H1 (cell line): ENCODE measurements at regions not wholly inside any gene's neighbourhood (a gene's known extent, or its start where the extent isn't known, plus 50 kb on each side); places are given as distances from the start of the nearest gene placed in this dataset.

ENCODE experiments used
- CTCF ChIA-PET: fragments of 300-600 bp; sonication (Branson Sonifier 250); formaldehyde crosslinking; loops from one replicate; lab custom pipeline; 2021; ENCODE audit not compliant: partially characterized antibody; lab: Charles Lee
- POLR2A ChIA-PET: fragments of 300-600 bp; sonication (Branson Sonifier 250); formaldehyde crosslinking; loops from one replicate; lab custom pipeline; 2021; ENCODE audit warnings: inconsistent platforms; ENCODE audit not compliant: partially characterized antibody; lab: Charles Lee
- DNase-seq, 2 experiments: peaks; one replicate each; pipeline versions ENCODE4 v3.0.0 to v3.0.0-alpha.2; 2010 to 2022; ENCODE audit warnings: low spot score in 2 of 2, low read depth in 1 of 2, mixed read lengths in 1 of 2
- FAIRE-seq: peaks from 2 replicates; lab custom pipeline; 2011; peaks lifted over from hg19 to GRCh38; lab: Jason Lieb, UNC
- H2AFZ ChIP-seq: 2 replicates; pipeline ENCODE4 v1.8.1; 2012; ENCODE audit warnings: low read length, inconsistent platforms
- H2AK5ac ChIP-seq: 2 replicates; pipeline ENCODE4 v1.6.1; 2013; ENCODE audit warnings: low read depth, low read length
- H2BK120ac ChIP-seq: replicated peaks from 2 replicates; pipeline ENCODE3; 2013; ENCODE audit warnings: low read depth, low read length, inconsistent platforms
- H2BK12ac ChIP-seq: 2 replicates; pipeline ENCODE4 v1.6.1; 2013; ENCODE audit warnings: low read depth, low read length
- H2BK15ac ChIP-seq: 2 replicates; pipeline ENCODE4 v1.6.1; 2013; ENCODE audit warnings: low read length
- H2BK20ac ChIP-seq: 2 replicates; pipeline ENCODE4 v1.6.1; 2013; ENCODE audit warnings: low read length
- H2BK5ac ChIP-seq: 2 replicates; pipeline ENCODE4 v1.6.1; 2013; ENCODE audit warnings: low read depth, low read length
- H3K14ac ChIP-seq: 2 replicates; pipeline ENCODE4 v1.6.1; 2013; ENCODE audit warnings: inconsistent platforms; ENCODE audit not compliant: insufficient read length
- H3K18ac ChIP-seq: 2 replicates; pipeline ENCODE4 v1.6.1; 2013; ENCODE audit warnings: low read length; ENCODE audit errors: extremely low read depth
- H3K23ac ChIP-seq: 2 replicates; pipeline ENCODE4 v1.6.1; 2013; ENCODE audit warnings: inconsistent platforms; ENCODE audit not compliant: insufficient read length
- H3K23me2 ChIP-seq: 2 replicates; pipeline ENCODE4 v1.6.1; 2013; ENCODE audit warnings: low read depth, low read length
- H3K27ac ChIP-seq: 2 replicates; pipeline ENCODE4 v1.6.1; 2011; ENCODE audit warnings: low read depth, low read length, inconsistent platforms
- H3K27me3 ChIP-seq, 4 experiments: replicated peaks in 1 of 4; 1 replicate in 1 of 4; 2 replicates in 3 of 4; pipeline versions ENCODE4 v1.6.1 to v1.8.1; 2011 to 2013; ENCODE audit warnings: low read length in 3 of 4, mild to moderate bottlenecking in 3 of 4, inconsistent platforms in 2 of 4, mixed read lengths in 2 of 4, moderate library complexity in 1 of 4; ENCODE audit not compliant: control insufficient read depth in 3 of 4, insufficient read depth in 3 of 4; ENCODE audit errors: extremely low read depth in 1 of 4
- H3K36me3 ChIP-seq, 4 experiments: 2 replicates each; pipeline versions ENCODE4 v1.6.1 to v1.8.1; 2011 to 2013; ENCODE audit warnings: mild to moderate bottlenecking in 4 of 4, low read length in 3 of 4, moderate library complexity in 2 of 4, control low read depth in 1 of 4, inconsistent platforms in 1 of 4; ENCODE audit not compliant: insufficient read depth in 4 of 4, control insufficient read depth in 2 of 4
- H3K4ac ChIP-seq: replicated peaks from 2 replicates; pipeline ENCODE3; 2013; ENCODE audit warnings: low read length, low read depth, mixed read lengths, inconsistent platforms; ENCODE audit not compliant: insufficient read length
- H3K4me1 ChIP-seq, 4 experiments: replicated peaks in 1 of 4; 1 replicate in 1 of 4; 2 replicates in 3 of 4; pipeline versions ENCODE4 v1.6.1 to v1.8.1; 2011 to 2013; ENCODE audit warnings: low read length in 3 of 4, inconsistent platforms in 2 of 4, mixed read lengths in 1 of 4; ENCODE audit not compliant: insufficient read depth in 4 of 4, control insufficient read depth in 3 of 4
- H3K4me2 ChIP-seq, 2 experiments: 2 replicates each; pipeline versions ENCODE4 v1.6.1 to v1.8.1; 2011 to 2013; ENCODE audit warnings: low read depth in 2 of 2, low read length in 2 of 2, control low read depth in 1 of 2, inconsistent platforms in 1 of 2, mild to moderate bottlenecking in 1 of 2; ENCODE audit not compliant: insufficient read depth in 1 of 2
- H3K4me3 ChIP-seq, 4 experiments: fragments of 200-600, 300-600 bp in 1 of 4; sonication (generic), shearing (Covaris generic), sonication (Bioruptor Twin) in 1 of 4; 2 replicates each; pipeline versions ENCODE4 v1.5.1 to v1.8.1; 2011 to 2016; ENCODE audit warnings: low read length in 4 of 4, low read depth in 3 of 4, control low read depth in 2 of 4, inconsistent platforms in 2 of 4, mild to moderate bottlenecking in 2 of 4, mixed read lengths in 1 of 4, moderate library complexity in 1 of 4; ENCODE audit not compliant: insufficient read depth in 2 of 4; ENCODE audit errors: extremely low read depth in 1 of 4
- H3K56ac ChIP-seq: replicated peaks from 2 replicates; pipeline ENCODE3; 2013; ENCODE audit warnings: low read depth, mild to moderate bottlenecking, mixed read lengths, low read length, inconsistent platforms; ENCODE audit not compliant: insufficient read length
- H3K79me1 ChIP-seq: 2 replicates; pipeline ENCODE4 v1.6.1; 2013; ENCODE audit warnings: low read depth, low read length, control low read depth
- H3K79me2 ChIP-seq, 2 experiments: 2 replicates each; pipeline versions ENCODE4 v1.6.1 to v1.8.1; 2012 to 2013; ENCODE audit warnings: low read length in 2 of 2, mild to moderate bottlenecking in 2 of 2, inconsistent platforms in 1 of 2; ENCODE audit not compliant: insufficient read depth in 2 of 2, control insufficient read depth in 1 of 2
- H3K9ac ChIP-seq, 4 experiments: replicated peaks in 1 of 4; 1 replicate in 1 of 4; 2 replicates in 3 of 4; pipeline versions ENCODE4 v1.6.1 to v1.8.1; 2011 to 2013; ENCODE audit warnings: low read depth in 3 of 4, low read length in 3 of 4, control low read depth in 2 of 4, mild to moderate bottlenecking in 2 of 4, moderate library complexity in 2 of 4, inconsistent platforms in 1 of 4; ENCODE audit errors: extremely low read depth in 1 of 4
- H3K9me3 ChIP-seq, 2 experiments: 2 replicates each; pipeline versions ENCODE4 v1.6.1 to v1.8.1; 2012 to 2013; ENCODE audit warnings: mild to moderate bottlenecking in 2 of 2, moderate library complexity in 2 of 2, control low read depth in 1 of 2, inconsistent platforms in 1 of 2, low read depth in 1 of 2, low read length in 1 of 2, mixed read lengths in 1 of 2; ENCODE audit not compliant: insufficient read depth in 2 of 2
- H4K20me1 ChIP-seq, 2 experiments: replicated peaks in 1 of 2; 2 replicates each; pipeline versions ENCODE3 to v1.8.1; 2011 to 2013; ENCODE audit warnings: inconsistent platforms in 2 of 2, low read length in 2 of 2, mild to moderate bottlenecking in 1 of 2; ENCODE audit not compliant: insufficient read depth in 2 of 2, control insufficient read depth in 1 of 2
- H4K5ac ChIP-seq: 2 replicates; pipeline ENCODE4 v1.6.1; 2013; ENCODE audit warnings: low read length, low read depth, mixed read lengths, inconsistent platforms; ENCODE audit not compliant: insufficient read length
- H4K8ac ChIP-seq: 2 replicates; pipeline ENCODE4 v1.8.0; 2013; ENCODE audit warnings: mild to moderate bottlenecking, moderate library complexity, low read length, inconsistent platforms; ENCODE audit not compliant: insufficient read depth; ENCODE audit errors: extremely low read depth
- H4K91ac ChIP-seq: replicated peaks from 2 replicates; pipeline ENCODE3; 2013; ENCODE audit warnings: low read length, mixed read lengths, inconsistent platforms; ENCODE audit not compliant: insufficient read length
- EP300 ChIP-seq, 2 experiments: IDR thresholded peaks; 1 replicate in 1 of 2; 2 replicates in 1 of 2; pipeline ENCODE4 v1.6.1; 2011 to 2012; ENCODE audit warnings: low read depth in 2 of 2, low read length in 2 of 2, mild to moderate bottlenecking in 2 of 2, borderline replicate concordance in 1 of 2, inconsistent platforms in 1 of 2, moderate library complexity in 1 of 2
- SIRT6 ChIP-seq: IDR thresholded peaks from one replicate; pipeline ENCODE4 v1.7.1; 2012; ENCODE audit warnings: low read length, inconsistent platforms
- SP4 ChIP-seq: IDR thresholded peaks from 2 replicates; pipeline ENCODE4 v1.6.1; 2012; ENCODE audit warnings: low read length, inconsistent platforms
- SRF ChIP-seq: IDR thresholded peaks from 2 replicates; pipeline ENCODE4 v1.6.1; 2011; ENCODE audit warnings: mild to moderate bottlenecking, low read depth, low read length, moderate library complexity
- TBP ChIP-seq: IDR thresholded peaks from 2 replicates; pipeline ENCODE4 v1.6.1; 2011; ENCODE audit warnings: low read depth, low read length, improper control_type of control experiment
- WGBS, 2 experiments: shearing (Covaris generic) in 1 of 2; methylation state at CpG; one replicate each; pipeline versions ENCODE4 v1.1.6 to v1.1.7; 2013 to 2015; ENCODE audit warnings: low lambda C conversion rate in 2 of 2, mixed read lengths in 2 of 2, inconsistent platforms in 1 of 2, low coverage in 1 of 2, missing lambda C conversion rate in 1 of 2; ENCODE audit not compliant: insufficient replicate concordance in 2 of 2, insufficient coverage in 1 of 2, insufficient read length in 1 of 2; ENCODE audit errors: extremely low coverage in 1 of 2, missing lambda C conversion rate in 1 of 2; 5-methylcytosine and 5-hydroxymethylcytosine counted together

DNA sequence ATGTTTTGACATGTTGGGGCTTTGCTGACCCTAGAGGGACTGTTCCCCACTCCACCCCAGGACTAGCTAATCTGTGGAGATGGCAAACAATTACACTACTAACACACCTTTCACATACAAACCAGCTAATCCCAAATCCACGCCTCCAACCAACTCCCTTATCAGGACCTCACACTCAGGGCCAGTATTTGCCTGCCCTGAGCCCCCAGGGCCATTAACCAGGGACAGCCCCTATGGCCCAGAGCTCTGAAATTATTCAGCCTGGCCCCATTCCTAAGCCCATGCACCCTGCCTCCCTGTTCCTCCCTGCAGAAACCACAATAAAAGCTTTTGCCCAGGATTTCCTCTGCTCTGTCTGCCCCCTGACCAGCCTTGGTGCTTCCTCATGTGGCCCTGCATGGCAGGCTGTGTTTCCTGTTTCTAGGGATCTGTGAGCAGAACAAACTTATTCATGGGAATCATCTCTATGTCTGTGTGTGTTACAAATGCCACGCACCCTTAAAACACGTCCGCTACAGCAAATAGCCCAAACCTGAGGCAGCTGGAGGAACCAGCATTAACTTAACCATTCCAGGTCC, 121.2 kb downstream of the PXDC1 start:
- ChIA-PET POLR2A (no interaction called here), CTCF (interaction anchor here (1.2 to 1.7 kb wide), 3 partner anchors 8 to 316 kb away, joined by 3 to 5 read pairs (median 3); no protein-coding TSS in a partner anchor)
- H4K20me1 ChIP-seq, result no peaks in the 10 kb centered on the region
- DNase-seq (peak in 1 of 2 experiments; percentile 35), FAIRE-seq (no peak)
- H3K9ac ChIP-seq, result no peak overlapping the region
- H4K8ac ChIP-seq, result no peak overlapping the region
- no peak overlapping the region for H3K27ac ChIP-seq
- peaks cover 0 to 15% (median 4%) of the 10 kb centered on the region in 4 experiments; a peak in 5 of 7 replicates for H3K4me1 ChIP-seq
- no peak overlapping the region for H2AK5ac ChIP-seq
- no peak overlapping the region for H4K91ac ChIP-seq
- H3K79me2 ChIP-seq, result no peaks in the 10 kb centered on the region
- no peak overlapping the region for H3K4ac ChIP-seq
- no peak overlapping the region for H3K56ac ChIP-seq
- no peaks in the 10 kb centered on the region for H3K23me2 ChIP-seq
- H2BK15ac ChIP-seq, result no peak overlapping the region
- no peak overlapping the region for H3K4me3 ChIP-seq
- H3K27me3 ChIP-seq, result no peaks in the 10 kb centered on the region
- H2AFZ ChIP-seq, result no peak overlapping the region
- H3K4me2 ChIP-seq, result no peak overlapping the region
- H3K9me3 ChIP-seq, result no peaks in the 10 kb centered on the region
- WGBS, 2 experiments, result 88 to 100% methylated on average over 1 to 4 of the region's 4 CpGs
- no peak overlapping the region for H2BK20ac ChIP-seq
- H3K79me1 ChIP-seq, result no peaks in the 10 kb centered on the region
- H3K14ac ChIP-seq, result no peak overlapping the region
- H2BK120ac ChIP-seq, result no peak overlapping the region
- no peak overlapping the region for H3K23ac ChIP-seq
- H2BK5ac ChIP-seq, result no peak overlapping the region
- H2BK12ac ChIP-seq, result no peak overlapping the region
- H3K18ac ChIP-seq, result no peak overlapping the region
- no peaks in the 10 kb centered on the region for H3K36me3 ChIP-seq
- no peak overlapping the region for H4K5ac ChIP-seq
- no peak for TF ChIP-seq TBP
- TF ChIP-seq SIRT6, result no peak
- TF ChIP-seq SP4, result no peak
- no peak for TF ChIP-seq SRF
- no peak for TF ChIP-seq EP300 (IDR thresholded peaks at IDR 0.05; ENCODE audit: borderline replicate concordance in 1 of 2, low read depth in 2 of 2, low read length in 2 of 2)
